Amniotic stem cell (primary cell): ENCODE measurements at regions not wholly inside any gene's neighbourhood (a gene's known extent, or its start where the extent isn't known, plus 50 kb on each side); places are given as distances from the start of the nearest gene placed in this dataset.
"Not testable (repeated sequence)": the region's sequence is repeated elsewhere in the genome, so short reads cannot be mapped to it uniquely, and the experiment has no call there.

Experiments used
- DNase-seq: peaks from one replicate; lab custom pipeline; 2025; lab: John Stamatoyannopoulos, UW

DNA sequence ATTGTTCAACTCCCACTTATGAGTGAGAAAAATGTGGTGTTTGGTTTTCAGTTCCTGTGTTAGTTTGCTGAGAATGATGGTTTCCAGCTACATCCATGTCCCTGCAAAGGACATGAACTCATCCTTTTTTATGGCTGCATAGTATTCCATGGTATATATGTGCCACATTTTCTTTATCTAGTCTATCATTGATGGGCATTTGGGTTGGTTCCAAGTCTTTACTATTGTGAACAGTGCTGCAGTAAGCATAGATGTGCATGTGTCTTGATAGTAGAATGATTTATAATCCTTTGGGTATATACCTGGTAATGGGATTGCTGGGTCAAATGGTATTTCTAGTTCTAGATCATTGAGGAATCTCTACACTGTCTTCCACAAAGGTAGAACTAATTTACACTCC, 613.0 kb upstream of the MIR17HG start:
- DNase-seq, result not testable (repeated sequence)

DNA sequence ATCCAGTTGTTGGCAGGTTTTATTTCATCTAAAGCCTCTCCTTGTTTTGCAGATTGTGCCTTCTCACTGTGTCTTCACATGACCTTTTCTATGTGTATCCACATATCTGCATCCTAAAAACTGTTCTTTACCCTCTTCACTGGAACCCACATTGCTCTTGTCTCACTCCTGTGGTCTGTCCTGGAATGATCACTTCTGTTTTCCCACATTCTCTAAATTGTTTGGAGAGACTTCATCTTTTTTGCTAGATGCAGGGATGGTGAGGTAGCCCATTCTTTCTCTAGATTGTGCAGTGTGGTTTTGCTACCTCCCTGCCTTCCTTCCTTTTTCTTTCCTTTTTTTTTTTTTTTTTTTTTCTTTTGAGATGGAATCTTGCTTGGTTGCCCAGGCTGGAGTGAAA, 608.6 kb upstream of the MIR17HG start:
- no peak for DNase-seq

DNA sequence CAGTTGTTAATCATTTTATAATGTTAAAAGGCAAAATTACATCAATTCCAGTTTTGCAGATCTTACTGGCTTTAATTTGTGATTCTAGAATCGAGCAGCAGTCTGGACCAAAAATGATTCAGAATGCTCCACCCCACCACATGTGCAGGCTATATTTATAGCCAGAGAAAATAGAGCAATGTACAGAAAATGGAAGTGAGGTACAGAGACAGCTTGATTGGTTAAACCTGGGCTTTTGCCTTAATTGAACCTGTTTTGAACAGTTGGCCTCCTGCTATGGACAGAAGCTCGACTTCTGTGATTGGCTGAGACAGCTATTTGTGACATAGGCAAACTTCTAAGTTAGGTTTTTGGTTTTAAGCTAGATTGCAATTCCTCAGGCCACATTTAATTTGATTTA, 607.4 kb upstream of the MIR17HG start:
- DNase-seq, result no peak

DNA sequence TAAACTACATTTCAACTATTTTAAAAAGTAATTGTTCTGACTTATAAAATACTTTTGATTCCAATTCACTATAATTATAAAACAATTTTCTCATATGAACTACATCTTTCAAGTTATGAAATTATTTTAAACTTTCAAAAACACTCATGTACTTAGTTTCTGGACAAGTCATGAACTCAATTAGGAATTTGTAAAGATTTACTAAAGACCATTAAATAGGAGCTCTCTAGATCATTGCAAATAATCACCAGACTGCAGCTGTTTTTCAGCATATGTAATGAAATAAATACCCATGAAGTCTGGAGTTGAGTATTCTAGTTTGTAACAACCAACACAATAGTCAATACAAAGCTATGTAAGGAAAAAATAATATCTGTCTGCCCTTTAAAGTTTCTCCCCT, 605.1 kb upstream of the MIR17HG start:
- DNase-seq, result no peak

DNA sequence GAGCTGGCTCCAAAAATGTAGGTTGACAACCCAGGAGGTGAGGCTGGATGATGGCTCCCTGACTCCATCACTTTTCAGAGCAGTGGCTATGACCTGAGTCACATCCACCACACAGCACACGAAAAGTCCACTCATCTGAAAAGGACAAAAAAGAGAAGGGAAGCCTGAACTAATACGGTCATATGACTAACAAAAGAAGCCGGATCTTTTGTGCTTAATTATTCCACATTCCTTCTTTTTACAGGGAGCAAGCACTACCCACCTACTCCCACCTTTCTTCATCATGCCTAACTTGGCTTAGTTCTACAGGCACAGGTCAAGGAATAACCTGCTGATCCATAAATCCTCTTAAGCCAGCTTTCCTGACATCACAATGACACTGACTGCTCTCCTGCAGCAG, 601.3 kb upstream of the MIR17HG start:
- no peak for DNase-seq

DNA sequence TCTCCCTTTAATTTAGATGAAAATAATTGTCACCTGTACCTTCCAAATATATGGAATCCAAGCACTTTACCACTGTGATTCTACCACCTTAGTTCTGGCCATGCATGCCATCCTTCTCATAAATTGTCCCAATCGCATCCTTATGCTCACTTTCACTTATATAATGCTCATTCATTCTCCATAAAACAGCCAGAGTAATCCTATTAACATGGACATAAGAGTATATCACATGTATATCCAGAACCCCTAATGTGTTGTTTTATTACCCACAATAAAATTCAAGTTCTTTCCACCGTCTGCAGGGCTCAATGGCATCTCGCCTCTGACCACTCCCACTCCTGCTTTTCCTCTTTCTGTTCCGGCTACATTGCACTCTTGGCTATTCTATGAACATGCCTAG, 597.5 kb upstream of the MIR17HG start:
- DNase-seq, result no peak

DNA sequence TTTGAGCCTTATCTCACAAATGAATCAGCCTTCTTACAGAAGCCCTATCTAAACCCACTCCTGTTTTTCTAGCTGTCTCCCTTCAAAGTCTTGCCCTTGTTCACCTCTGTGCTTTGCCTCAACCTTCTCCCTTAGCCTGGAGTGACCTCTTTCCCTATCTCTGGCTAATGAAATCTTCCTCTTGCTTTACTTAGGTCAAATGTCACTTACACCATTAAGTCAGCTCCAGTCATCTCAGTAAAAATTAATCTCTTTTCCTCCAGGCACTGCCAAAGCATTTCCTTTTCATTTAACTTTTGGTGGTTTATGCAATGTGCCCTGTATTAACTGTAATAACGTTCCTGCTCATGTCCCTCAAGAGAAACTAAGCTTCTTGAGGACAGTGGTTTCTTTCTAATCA, 596.5 kb upstream of the MIR17HG start:
- no peak for DNase-seq

DNA sequence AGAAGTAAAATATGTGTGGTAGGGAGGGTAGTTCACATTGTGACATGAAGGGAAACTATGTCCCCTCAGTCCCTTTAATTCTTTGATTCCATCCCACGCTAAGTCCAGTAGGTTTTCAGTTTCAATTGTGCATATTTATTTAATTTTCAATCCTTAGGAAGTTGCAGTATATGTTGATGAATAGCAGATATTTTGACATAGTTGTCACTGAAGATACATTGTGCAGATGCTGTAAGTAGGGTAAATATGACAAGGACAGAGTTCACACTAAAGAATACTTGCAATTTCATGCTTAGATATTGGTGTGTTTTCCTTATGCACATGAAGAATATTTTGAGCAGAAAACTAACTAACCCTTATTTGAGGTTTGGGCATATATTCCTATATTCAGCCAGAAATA, 595.4 kb upstream of the MIR17HG start:
- DNase-seq, result no peak

DNA sequence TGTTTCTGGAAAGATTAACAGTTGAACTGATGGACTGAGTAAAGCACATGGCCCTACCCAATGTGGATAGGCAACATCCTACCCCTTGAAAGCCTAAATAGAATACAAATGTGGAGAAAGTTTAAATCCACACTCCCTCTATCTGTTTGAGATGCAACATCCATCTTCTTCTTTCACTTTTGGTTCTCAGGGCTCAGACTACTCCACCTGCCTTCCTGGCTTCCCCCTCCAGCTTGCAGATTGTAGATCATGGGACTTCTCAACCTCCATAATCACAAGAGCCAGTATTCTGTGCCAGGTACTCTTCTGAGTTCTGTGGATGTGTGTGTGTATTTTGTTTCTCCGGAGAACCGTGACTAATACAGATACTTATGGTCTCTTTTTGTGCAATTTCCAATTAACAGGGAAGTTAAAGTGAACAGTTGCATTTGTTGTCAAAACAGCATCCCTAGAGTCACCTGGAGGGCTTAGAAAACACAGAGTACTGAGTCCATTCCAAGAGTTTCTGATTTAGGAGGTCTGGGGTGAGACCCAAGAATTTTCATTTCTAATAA, 590.3 kb upstream of the MIR17HG start:
- DNase-seq, result no peak

DNA sequence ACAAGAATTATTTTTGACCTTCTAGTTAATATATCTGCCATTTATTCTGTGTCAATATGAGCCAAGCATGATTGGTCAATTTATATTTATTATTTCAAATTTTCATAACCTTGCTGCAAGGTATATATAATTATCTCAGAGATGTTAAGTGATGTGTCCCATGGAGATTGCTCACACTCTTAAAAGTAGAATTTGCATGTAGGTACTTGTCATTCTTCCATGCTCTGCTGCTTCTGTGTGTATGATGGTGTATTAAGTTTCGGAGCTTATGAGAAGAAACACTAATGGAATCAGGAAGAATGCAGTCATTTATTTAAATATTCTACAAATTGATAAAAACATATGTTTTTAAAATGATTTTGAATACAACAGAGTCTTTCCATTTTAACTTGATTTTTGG, 586.8 kb upstream of the MIR17HG start:
- no peak for DNase-seq

DNA sequence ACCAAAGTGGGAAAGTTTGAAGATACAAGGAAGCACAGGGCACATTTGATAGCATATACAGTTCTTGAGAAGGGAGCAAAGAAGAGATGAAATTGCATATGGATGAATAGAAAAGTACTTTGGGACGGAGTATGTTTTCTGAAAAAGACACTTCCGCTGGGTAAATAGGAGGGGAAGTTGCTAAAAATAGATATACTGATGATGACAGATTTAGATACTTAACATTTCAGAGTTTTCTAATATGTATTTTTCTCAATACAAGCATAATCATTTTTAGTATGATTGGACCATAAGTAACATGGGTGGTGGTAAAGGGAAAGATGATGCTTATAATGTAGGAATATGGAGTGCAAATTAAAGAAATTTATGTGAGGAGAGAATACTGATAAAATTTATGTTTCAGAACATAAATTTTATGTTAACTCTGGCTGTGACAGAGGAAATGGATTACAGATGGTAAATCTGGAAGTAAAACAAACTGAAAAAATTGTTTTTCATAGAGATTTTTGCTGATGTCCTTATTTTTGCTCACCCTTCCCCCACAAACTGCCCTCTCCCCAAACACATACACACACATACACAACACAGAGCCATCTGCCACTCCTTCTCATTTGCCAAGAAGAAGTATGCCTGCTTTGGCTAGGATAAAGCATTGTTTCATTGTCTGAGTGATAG, 583.9 kb upstream of the MIR17HG start:
- no peak for DNase-seq

DNA sequence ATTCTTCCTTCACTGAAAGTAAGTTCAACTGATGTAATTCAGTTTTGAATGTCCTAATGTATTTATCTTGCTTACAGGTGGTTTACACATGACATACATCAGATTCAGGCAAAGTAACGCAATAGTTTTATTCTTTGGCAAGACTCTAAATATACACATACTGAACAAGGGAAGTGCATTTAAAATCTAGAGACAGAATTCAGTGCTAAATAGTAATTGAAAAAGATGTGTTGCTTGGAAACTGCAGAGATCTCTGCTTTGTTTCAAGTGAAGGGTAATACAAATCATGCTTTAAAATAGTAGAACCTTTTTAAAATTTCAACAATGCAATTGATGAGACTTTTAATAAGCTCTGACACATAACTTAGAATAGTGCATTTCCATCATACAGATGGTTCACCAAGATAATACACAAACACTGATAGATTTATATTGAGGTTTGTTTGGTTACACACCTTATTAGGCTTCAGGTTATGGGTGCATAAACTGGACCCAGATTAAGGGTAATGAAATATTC, 581.0 kb upstream of the MIR17HG start:
- no peak for DNase-seq

DNA sequence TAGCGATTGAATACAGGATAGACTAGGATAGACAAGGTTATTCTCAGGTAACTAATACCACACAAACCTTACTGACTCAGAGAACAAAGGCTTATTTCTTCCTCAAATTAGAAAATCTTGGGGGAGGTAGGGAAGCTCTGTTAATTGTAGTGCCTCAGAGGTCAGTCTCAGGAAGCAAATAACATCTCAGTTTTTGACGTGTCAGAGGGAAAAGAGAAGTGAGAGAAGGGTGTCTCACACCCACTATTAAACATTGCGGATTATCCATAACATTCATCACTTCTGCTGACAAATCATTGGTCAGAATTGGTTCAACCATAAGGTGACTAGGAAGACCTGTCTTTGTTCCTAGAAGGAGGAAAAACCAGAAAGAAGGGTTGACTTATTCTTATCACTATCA, 579.4 kb upstream of the MIR17HG start:
- DNase-seq, result no peak

DNA sequence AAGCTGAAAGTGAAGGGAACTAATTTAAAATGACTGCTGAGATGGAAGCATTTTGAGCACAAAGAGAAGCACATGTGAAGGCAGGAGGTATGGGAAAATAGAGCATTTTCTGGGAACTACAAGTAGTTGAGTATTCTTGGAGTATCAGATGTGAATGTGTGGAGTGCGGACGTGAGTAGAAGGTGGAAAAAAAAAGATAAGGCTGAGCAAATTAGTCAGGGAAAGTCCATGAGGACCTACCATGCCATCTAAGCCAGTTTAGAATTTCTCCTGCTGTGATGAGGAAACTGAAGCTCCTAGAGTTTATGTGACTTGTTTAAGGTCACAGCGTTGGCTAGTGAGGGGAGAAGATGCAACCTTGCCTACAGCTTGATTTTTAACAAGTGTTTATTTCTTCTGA, 578.1 kb upstream of the MIR17HG start:
- no peak for DNase-seq

DNA sequence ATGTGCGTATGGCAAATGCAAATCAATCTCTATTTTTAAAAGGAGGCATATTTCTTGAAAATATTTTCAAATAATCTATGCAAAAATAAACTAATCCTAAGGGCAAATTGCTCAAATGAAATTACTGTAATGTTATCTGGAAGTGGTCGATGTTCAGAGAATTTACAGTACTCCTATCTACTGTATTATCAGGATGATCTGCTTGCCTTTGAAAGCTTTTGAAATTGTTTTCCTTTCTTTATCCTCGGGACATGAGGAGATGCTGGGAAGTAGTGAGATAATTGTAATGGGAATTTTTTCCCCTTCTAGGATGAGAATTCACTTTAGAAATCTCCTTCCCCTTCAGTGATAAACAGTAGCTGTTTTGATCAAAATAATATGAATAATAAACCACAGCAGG, 577.2 kb upstream of the MIR17HG start:
- DNase-seq, result no peak

DNA sequence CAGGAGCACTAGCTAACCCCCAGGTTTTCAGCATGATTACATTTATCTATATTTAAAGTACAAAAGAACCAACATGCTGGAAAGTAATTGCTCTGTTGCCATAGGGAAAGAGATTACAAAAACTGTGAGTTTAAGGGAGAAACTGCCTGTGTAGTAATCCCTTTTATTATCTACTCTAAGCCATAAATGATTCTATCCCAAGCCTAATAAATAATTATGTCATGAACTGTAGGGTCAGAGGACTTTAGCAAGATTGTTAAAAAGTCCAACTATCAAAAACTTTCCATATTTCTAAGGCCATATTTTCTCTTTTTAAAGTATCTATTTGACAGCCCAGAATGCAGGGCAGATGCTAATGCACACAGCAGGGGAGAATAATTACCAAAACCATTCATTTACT, 573.8 kb upstream of the MIR17HG start:
- no peak for DNase-seq

DNA sequence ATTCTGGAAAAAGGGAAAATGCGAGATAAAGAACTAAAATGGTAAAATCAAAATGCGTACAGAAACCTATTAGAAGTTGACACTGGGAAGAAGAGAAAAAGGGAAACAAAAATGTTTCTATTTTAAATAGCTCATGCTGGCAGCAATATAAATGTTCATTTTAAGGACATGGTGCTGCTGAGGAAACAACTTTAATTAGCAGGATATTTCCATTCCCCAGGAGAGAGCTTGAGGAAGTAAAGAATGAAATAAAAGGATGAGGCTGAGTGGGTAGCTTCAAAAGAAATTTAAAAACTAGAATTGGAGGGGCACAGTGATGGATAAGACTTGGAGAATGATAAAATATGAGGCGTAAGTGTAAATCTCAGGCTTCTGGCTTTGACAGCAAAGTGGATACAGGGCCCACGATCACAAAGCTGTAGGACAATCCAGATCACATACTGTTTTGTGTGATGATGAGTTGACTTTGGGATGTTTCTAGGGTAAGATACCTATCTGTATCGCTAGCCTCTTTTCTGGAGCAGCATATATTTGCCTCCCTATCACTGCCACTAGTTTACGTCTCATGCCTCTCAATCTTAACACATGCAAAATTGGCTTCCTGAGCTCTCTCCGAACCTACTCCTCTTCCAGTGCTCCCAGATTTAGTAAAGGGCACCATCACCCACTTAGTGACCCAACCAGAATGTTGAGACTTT, 571.3 kb upstream of the MIR17HG start:
- no peak for DNase-seq

DNA sequence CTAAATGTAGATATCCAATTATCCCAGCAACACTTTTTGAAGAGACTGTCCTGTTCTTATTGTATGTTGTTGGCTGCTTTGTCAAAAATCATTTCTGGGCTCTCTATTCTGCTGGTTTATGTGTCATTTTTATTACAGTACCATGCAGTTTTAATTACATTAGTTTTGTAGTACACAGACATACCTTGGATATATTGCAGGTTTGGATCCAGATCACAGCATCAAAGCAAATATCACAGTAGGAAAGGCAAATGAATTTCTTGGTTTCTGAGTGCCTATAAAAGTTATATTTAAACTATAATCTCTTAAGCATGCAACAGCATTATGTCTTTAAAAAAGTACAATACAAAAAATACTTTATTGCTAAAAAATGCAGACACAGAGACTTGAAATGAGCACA, 564.2 kb upstream of the MIR17HG start:
- DNase-seq, result no peak

DNA sequence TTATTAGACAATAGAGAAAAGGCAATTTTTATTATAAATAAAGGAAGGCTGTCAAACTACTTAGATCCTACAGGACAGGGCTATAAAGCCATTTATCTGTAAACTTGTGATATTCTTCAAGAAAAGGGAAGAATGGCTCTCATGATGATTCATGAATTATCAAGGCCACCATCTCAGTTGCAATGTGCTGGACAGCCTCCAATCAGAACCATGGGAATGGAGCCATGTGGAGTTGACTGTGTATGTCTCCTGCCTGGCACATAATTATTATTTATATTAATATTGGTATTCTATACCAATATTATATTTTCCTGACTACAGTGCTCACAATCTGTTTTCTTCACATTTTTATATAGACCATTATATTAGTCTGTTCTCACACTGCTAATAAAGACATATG, 560.5 kb upstream of the MIR17HG start:
- DNase-seq, result no peak

DNA sequence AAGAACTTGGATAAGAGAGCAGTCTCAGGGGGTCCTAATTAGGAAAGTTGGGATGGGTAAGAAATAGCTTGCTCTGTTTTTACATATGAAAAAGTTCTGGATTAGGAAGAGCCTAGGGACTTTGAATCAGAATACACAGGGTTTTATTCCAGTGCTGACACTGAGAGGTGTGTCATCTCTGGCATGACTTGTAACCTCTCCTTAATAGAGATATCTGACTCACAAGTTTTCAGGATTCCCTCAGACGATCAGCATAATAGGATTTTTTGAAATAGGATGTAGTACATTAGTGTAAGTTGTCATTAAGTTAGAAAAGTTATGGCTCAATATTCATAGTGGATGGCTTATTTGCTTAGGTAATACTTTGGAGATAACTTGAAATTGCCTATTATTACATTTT, 555.2 kb upstream of the MIR17HG start:
- DNase-seq, result no peak

DNA sequence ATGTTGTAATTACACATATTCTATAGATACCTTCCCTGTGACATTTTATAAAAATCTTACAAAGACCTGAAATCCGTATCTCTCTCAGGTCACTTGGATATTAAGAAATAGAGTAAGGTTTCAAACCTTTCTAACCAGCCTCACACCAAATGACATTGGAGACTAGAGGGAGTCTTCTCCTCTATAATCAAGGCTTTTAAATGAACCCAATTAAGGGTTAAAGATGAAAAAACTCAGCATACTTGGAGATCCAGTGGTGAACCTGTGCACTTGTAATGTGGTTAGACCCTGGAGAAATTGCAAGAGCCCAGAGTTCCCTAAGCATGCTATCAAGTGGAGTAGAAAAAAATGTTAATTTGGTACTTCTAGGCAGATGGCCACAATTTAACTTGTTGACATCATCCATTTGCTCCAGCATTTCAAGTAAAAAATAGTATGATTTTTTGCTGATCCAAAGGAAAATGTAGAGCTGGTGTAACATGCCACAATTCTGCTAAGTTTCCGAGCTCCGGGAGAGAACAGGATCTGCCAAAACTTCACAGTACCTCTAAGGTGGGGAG, 554.1 kb upstream of the MIR17HG start:
- DNase-seq, result no peak

DNA sequence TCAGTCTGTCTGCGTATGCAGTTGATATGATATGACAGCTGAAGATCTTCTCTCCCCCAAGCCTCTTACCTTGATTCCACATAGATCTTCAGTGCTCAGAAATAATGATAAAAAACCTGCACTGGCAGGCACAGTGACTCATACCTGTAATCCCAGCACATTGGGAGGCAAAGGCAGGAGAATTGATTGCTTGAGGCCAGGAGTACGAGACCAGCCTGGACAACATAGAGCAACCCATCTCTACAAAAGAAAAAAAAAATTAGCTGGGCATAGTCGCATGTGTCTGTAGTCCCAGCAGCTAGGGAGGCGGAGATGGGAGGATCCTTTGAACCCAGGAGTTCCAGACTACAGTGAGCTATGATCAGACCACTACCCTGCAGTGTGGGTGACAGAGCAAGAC, 551.0 kb upstream of the MIR17HG start:
- DNase-seq, result no peak

DNA sequence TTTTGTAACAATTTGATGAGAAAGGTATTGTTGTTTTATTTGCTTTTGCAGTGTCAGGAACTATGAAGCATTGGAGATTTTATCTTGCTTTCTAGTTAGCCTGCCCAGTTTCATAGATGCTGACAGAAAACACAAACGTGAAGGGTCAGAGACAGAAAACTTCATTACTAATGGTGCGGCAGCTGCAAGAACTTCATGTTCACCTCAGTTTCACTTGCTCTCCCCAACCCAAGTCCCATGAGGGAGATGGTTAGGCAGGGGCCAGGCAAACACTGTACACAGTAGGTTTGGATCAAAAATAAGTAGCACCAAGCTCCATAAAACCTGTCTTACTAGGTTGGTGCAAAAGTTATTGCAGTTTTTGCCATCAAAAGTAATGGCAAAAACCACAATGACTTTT, 550.2 kb upstream of the MIR17HG start:
- DNase-seq, result no peak
